K562 (cell line): ENCODE measurements at regions not wholly inside any gene's neighbourhood (a gene's known extent, or its start where the extent isn't known, plus 50 kb on each side); places are given as distances from the start of the nearest gene placed in this dataset.

Source experiments
- ATAC-seq: fragments of 200-7000 bp; cut with Tn5 transposase; 3 replicates; pipeline ENCODE4 v1.9.1; 2020; ENCODE audit warnings: moderate library complexity
- BruUV-seq: library from RNA; stranded (reverse); fragments of 400-500 nt; replicated peaks from 2 replicates; lab custom pipeline; 2021; lab: Mats Ljungman, UMichigan
- CTCF ChIA-PET: fragments of 300-600 bp; formaldehyde crosslinking; extraction: SDS; loops from one replicate; lab custom pipeline; 2021; ENCODE audit warnings: low intra/inter-chr PET ratio; lab: Yijun Ruan, JAX
- POLR2A ChIA-PET: fragments of 300-600, 350-650 bp; sonication (Branson Sonifier 250); formaldehyde crosslinking; extraction: SDS; loops from one replicate; lab custom pipeline; 2021; ENCODE audit warnings: antibody characterized with exemption, inconsistent platforms; lab: Yijun Ruan, JAX
- DNase-seq, 4 experiments: peaks; one replicate each; pipeline versions ENCODE4 v3.0.0 to v3.0.0-alpha.2; 2011 to 2018; ENCODE audit warnings: low spot score in 3 of 4, mixed read lengths in 3 of 4; ENCODE audit errors: extremely low read depth in 1 of 4
- FAIRE-seq: peaks from 2 replicates; lab custom pipeline; 2011; peaks lifted over from hg19 to GRCh38; lab: Jason Lieb, UNC
- H2AFZ ChIP-seq: 2 replicates; pipeline ENCODE4 v1.6.0; 2011; ENCODE audit warnings: low read depth, low read length, control low read depth, inconsistent platforms
- H3K27ac ChIP-seq: fragments of 200-600 bp; 3 replicates; pipeline ENCODE4 v1.8.0; 2011; ENCODE audit warnings: low read depth, mild to moderate bottlenecking, control low read depth, inconsistent platforms, low read length, moderate library complexity, mixed read lengths; ENCODE audit errors: extremely low read depth
- H3K27me3 ChIP-seq, 2 experiments: fragments of 300-600 bp in 1 of 2; 2 replicates in 1 of 2; 3 replicates in 1 of 2; pipeline versions ENCODE4 v1.6.0 to v1.8.0; 2011; ENCODE audit warnings: inconsistent platforms in 2 of 2, low read length in 2 of 2, mild to moderate bottlenecking in 1 of 2, mixed read lengths in 1 of 2, moderate library complexity in 1 of 2; ENCODE audit not compliant: control insufficient read depth in 2 of 2, insufficient read depth in 2 of 2
- H3K36me3 ChIP-seq: fragments of 300-600 bp; 3 replicates; pipeline ENCODE4 v1.8.0; 2011; ENCODE audit warnings: mild to moderate bottlenecking, low read length, inconsistent platforms; ENCODE audit not compliant: control insufficient read depth, insufficient read depth
- H3K4me1 ChIP-seq, 2 experiments: fragments of 200-600 bp in 1 of 2; replicated peaks in 1 of 2; 2 replicates in 1 of 2; 3 replicates in 1 of 2; pipeline versions ENCODE4 v1.5.1 to v1.8.0; 2011; ENCODE audit warnings: inconsistent platforms in 2 of 2, low read length in 2 of 2, mild to moderate bottlenecking in 1 of 2, mixed read lengths in 1 of 2, moderate library complexity in 1 of 2; ENCODE audit not compliant: control insufficient read depth in 2 of 2, insufficient read depth in 2 of 2
- H3K4me2 ChIP-seq: 2 replicates; pipeline ENCODE4 v1.6.1; 2011; ENCODE audit warnings: low read length, control low read depth, inconsistent platforms, mixed read lengths; ENCODE audit not compliant: insufficient read depth
- H3K4me3 ChIP-seq: fragments of 200-600 bp; sonication (generic), shearing (Covaris generic); 2 replicates; pipeline ENCODE4 v1.5.1; 2016; ENCODE audit warnings: control low read depth, inconsistent platforms
- H3K79me2 ChIP-seq: fragments of 200-600 bp; 3 replicates; pipeline ENCODE4 v1.8.0; 2011; ENCODE audit warnings: low read length, inconsistent platforms; ENCODE audit not compliant: control insufficient read depth, insufficient read depth
- H3K9ac ChIP-seq, 2 experiments: 2 replicates each; pipeline versions ENCODE4 v1.6.0 to v1.6.1; 2011; ENCODE audit warnings: low read depth in 2 of 2, low read length in 2 of 2, control low read depth in 1 of 2, inconsistent platforms in 1 of 2, mild to moderate bottlenecking in 1 of 2, mixed read lengths in 1 of 2; ENCODE audit not compliant: insufficient read depth in 1 of 2
- H3K9me1 ChIP-seq: one replicate; pipeline ENCODE4 v1.6.0; 2011; ENCODE audit warnings: inconsistent platforms, mild to moderate bottlenecking, low read length, moderate library complexity; ENCODE audit not compliant: control insufficient read depth, insufficient read depth
- H3K9me3 ChIP-seq: replicated peaks from 2 replicates; pipeline ENCODE4 v1.5.1; 2011; ENCODE audit warnings: low read depth, low read length, inconsistent platforms; ENCODE audit not compliant: control insufficient read depth, insufficient read depth
- H4K20me1 ChIP-seq: replicated peaks from 2 replicates; pipeline ENCODE4 v1.6.1; 2011; ENCODE audit warnings: low read length, inconsistent platforms, mixed read lengths; ENCODE audit not compliant: control insufficient read depth, insufficient read depth
- ARID3B ChIP-seq: fragments of 250-450 bp; sonication (Bioruptor Pico); IDR thresholded peaks from 2 replicates; pipeline ENCODE4 v1.4.0; 2020; ENCODE audit warnings: borderline replicate concordance
- FOXP4 ChIP-seq: sonication (generic); formaldehyde crosslinking; IDR thresholded peaks from 2 replicates; pipeline ENCODE4 v1.8.0; 2022; ENCODE audit warnings: mild to moderate bottlenecking, missing genetic modification reagents, borderline replicate concordance
- GATA2 ChIP-seq: sonication (generic); formaldehyde crosslinking; IDR thresholded peaks from 2 replicates; pipeline ENCODE4 v1.4.0; 2020; ENCODE audit warnings: mild to moderate bottlenecking, missing genetic modification reagents
- PBX2 ChIP-seq, 2 experiments: IDR thresholded peaks in 1 of 2; conservative IDR thresholded peaks in 1 of 2; 2 replicates each; pipeline ENCODE4 v1.6.1; 2016; ENCODE audit warnings: low read depth in 2 of 2, mild to moderate bottlenecking in 1 of 2, missing compliant biosample characterization in 1 of 2, missing genetic modification characterization in 1 of 2, moderate library complexity in 1 of 2
- PRPF4 ChIP-seq: fragments of 200-400 bp; formaldehyde crosslinking; IDR thresholded peaks from one replicate; pipeline ENCODE4 v1.6.1; 2017; ENCODE audit warnings: low read length, low read depth, mild to moderate bottlenecking; ENCODE audit not compliant: insufficient read depth, poor library complexity, severe bottlenecking
- SIRT6 ChIP-seq: IDR thresholded peaks from one replicate; pipeline ENCODE4 v1.6.1; 2012; ENCODE audit warnings: low read depth, mild to moderate bottlenecking, control low read depth, inconsistent platforms, low read length, moderate library complexity
- ZNF324 ChIP-seq: fragments of 250-450 bp; sonication (Bioruptor Pico); IDR thresholded peaks from 2 replicates; pipeline ENCODE4 v1.4.0; 2020; ENCODE audit warnings: mild to moderate bottlenecking
- ZNF589 ChIP-seq: fragments of 200-800 bp; sonication (Bioruptor generic); IDR thresholded peaks from 2 replicates; pipeline ENCODE4 v1.6.1; 2016; ENCODE audit warnings: low read depth, missing genetic modification characterization, missing compliant biosample characterization
- WGBS: fragments of 100-300 bp; shearing (Covaris generic); methylation state at CpG from one replicate; pipeline ENCODE4 v1.1.6; 2016; ENCODE audit warnings: low coverage, mixed read lengths; ENCODE audit not compliant: insufficient coverage; ENCODE audit errors: missing lambda C conversion rate; 5-methylcytosine and 5-hydroxymethylcytosine counted together
- in situ Hi-C: fragments of 300-500 bp; cut with MboI; formaldehyde crosslinking; loops from 4 replicates; pipeline ENCODE4 v1.15.0; 2018; ENCODE audit warnings: inconsistent platforms, mixed read lengths
- intact Hi-C: fragments of 100-400 bp; cut with micrococcal nuclease; formaldehyde crosslinking; loops from 2 replicates; pipeline ENCODE4 v1.14.2; 2022
- TF ChIP-seq, protein P1 (sequence below): sonication (generic); formaldehyde crosslinking; IDR thresholded peaks from 2 replicates; pipeline ENCODE4 v1.8.0; 2022; ENCODE audit warnings: missing genetic modification reagents, mild to moderate bottlenecking, borderline replicate concordance

- TF ChIP-seq ARID3B (CRISPR knock-in tag) = no peak
- TF ChIP-seq, all 486 proteins: peak for 0
Observed at GRCh38 chr3:181383201-181383600, 328.5 kb upstream of the SOX2 start (continued).

GRCh38 chr3:181382656-181383055 is 329.1 kb upstream of the SOX2 start:
- H3K9me1 ChIP-seq = no peaks in the 10 kb centered on the region
- H3K4me2 ChIP-seq = no peak overlapping the region
- H3K4me1 ChIP-seq = no peaks in the 10 kb centered on the region
- in situ Hi-C loops = no loop called here
- POLR2A ChIA-PET = no interaction called here
- no peaks in the 10 kb centered on the region for H3K79me2 ChIP-seq
- CTCF ChIA-PET = no interaction called here
- no TSS peak for BruUV-seq
- H3K9ac ChIP-seq = no peak overlapping the region
- no peak for DNase-seq
- H3K4me3 ChIP-seq = no peak overlapping the region
- no peaks in the 10 kb centered on the region for H4K20me1 ChIP-seq
- H3K27me3 ChIP-seq = no peaks in the 10 kb centered on the region
- intact Hi-C loops = no loop called here
- H2AFZ ChIP-seq = no peak overlapping the region
- 0% methylated on average over 3 of the region's 3 CpGs for WGBS
- no peak overlapping the region for H3K27ac ChIP-seq
- H3K9me3 ChIP-seq = no peaks in the 10 kb centered on the region; the same call in 1 of the 2 replicates
- FAIRE-seq = no peak
- no peak for ATAC-seq
- H3K36me3 ChIP-seq = no peaks in the 10 kb centered on the region
- no peak for TF ChIP-seq FOXP4 (CRISPR knock-in tag)
- TF ChIP-seq PBX2 (CRISPR knock-in tag; IDR thresholded peaks at IDR 0.05; ENCODE audit: low read depth) = no peak
- no peak for TF ChIP-seq PBX2 (tag; conservative IDR thresholded peaks at IDR 0.05; ENCODE audit: low read depth)
- TF ChIP-seq, protein P1, sequence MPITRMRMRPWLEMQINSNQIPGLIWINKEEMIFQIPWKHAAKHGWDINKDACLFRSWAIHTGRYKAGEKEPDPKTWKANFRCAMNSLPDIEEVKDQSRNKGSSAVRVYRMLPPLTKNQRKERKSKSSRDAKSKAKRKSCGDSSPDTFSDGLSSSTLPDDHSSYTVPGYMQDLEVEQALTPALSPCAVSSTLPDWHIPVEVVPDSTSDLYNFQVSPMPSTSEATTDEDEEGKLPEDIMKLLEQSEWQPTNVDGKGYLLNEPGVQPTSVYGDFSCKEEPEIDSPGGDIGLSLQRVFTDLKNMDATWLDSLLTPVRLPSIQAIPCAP (CRISPR knock-in tag) = no peak
- no peak for TF ChIP-seq SIRT6
- TF ChIP-seq PRPF4 = no peak
- no peak for TF ChIP-seq ZNF324 (CRISPR knock-in tag)
- no peak for TF ChIP-seq ZNF589 (CRISPR knock-in tag)
- no peak for TF ChIP-seq GATA2 (CRISPR knock-in tag)
